H1 (cell line): ENCODE measurements at regions not wholly inside any gene's neighbourhood (a gene's known extent, or its start where the extent isn't known, plus 50 kb on each side); places are given as distances from the start of the nearest gene placed in this dataset.

Experiments
- BRCA1 ChIP-seq: IDR thresholded peaks from 2 replicates; pipeline ENCODE4 v1.6.1; 2012; ENCODE audit warnings: low read depth, low read length, improper control_type of control experiment
- EGR1 ChIP-seq: IDR thresholded peaks from 2 replicates; pipeline ENCODE4 v1.6.1; 2011; ENCODE audit warnings: low read depth, low read length, borderline replicate concordance
- RNF2 ChIP-seq: fragments of 200-900, 300-1000 bp; sonication (generic); IDR thresholded peaks from 2 replicates; pipeline ENCODE4 v1.7.1; 2016; ENCODE audit warnings: borderline replicate concordance, low read depth, mild to moderate bottlenecking, antibody characterized with exemption, low read length; ENCODE audit not compliant: poor library complexity, severe bottlenecking; ENCODE audit errors: missing control alignments

DNA sequence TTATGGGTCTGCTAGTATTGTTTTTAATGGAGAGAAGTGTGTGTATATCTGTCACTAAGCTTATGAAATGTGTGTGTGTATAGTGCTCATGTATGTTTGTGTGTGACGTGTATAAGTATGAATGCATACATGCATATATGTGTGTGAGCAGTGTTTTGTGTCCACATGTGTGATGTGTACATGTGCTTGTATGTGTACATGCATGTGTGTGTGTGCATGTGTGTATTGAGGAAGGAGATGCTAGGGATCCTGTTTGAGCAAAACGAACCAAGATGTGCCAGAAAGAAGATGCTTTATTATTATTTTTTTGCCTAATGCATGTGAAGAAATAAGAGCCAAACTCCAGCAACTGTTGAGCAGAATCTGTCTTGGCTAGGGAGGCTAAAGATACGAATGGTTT, 301.3 kb upstream of the SKOR2 start (continued):
- TF ChIP-seq BRCA1 (no peak), EGR1 (no peak), RNF2 (no peak)
- TF ChIP-seq, all 59 proteins: peak for 0
